Pancreas (tissue), 10 donors: ENCODE measurements at regions not wholly inside any gene's neighbourhood (a gene's known extent, or its start where the extent isn't known, plus 50 kb on each side); places are given as distances from the start of the nearest gene placed in this dataset.
A peak's percentile ranks its signal among the peaks of the same experiment; 100 is the strongest.
"Not testable (repeated sequence)": the region's sequence is repeated elsewhere in the genome, so short reads cannot be mapped to it uniquely, and the experiment has no call there.

ENCODE experiments used
- ATAC-seq, 4 donors: fragments of 200-7000 bp; cut with Tn5 transposase; one replicate each; pipeline versions ENCODE4 v1.8.0 to v1.9.1; 2020; ENCODE audit warnings: mild to moderate bottlenecking in 4 of 4, moderate library complexity in 4 of 4
- DNase-seq, 6 donors: peaks; one replicate each; pipeline ENCODE4 v3.0.0-alpha.2; 2020
- FAIRE-seq: peaks from 2 replicates; lab custom pipeline; 2012; peaks lifted over from hg19 to GRCh38; lab: Jason Lieb, UNC
- H3K27ac ChIP-seq, 4 donors: fragments of 200-600 bp; sonication (generic); 1 replicate in 3 of 4; 2 replicates in 1 of 4; pipeline versions ENCODE4 v1.5.0 to v1.8.0; 2020
- H3K27me3 ChIP-seq, 4 donors: fragments of 200-600 bp; one replicate each; pipeline ENCODE4 v1.8.0; 2021
- H3K36me3 ChIP-seq, 3 donors: fragments of 200-600 bp; sonication (generic) in 1 of 3; one replicate each; pipeline versions ENCODE4 v1.5.0 to v1.8.0; 2020 to 2021
- H3K4me1 ChIP-seq, 3 donors: fragments of 200-600 bp; one replicate each; pipeline ENCODE4 v1.8.0; 2021
- H3K4me3 ChIP-seq, 4 donors: fragments of 200-600 bp; sonication (generic) in 2 of 4; one replicate each; pipeline versions ENCODE4 v1.5.0 to v1.8.0; 2020 to 2021
- H3K9me3 ChIP-seq, 4 donors: fragments of 200-600 bp; one replicate each; pipeline ENCODE4 v1.8.0; 2021
- CTCF ChIP-seq, 4 donors: fragments of 200-600 bp; sonication (generic) in 3 of 4; IDR thresholded peaks; one replicate each; pipeline versions ENCODE4 v1.5.0 to v1.8.0; 2021; ENCODE audit warnings: antibody characterized with exemption in 4 of 4
- WGBS, 2 donors: extraction: QIAGEN DNeasy Blood & Tissue Kit; methylation state at CpG; one replicate each; pipeline ENCODE4 v1.1.7; 2013; 5-methylcytosine and 5-hydroxymethylcytosine counted together
- intact Hi-C, 3 donors: fragments of 100-400 bp; cut with DNase I; formaldehyde crosslinking; loops; one replicate each; pipeline versions ENCODE4 v1.11.1 to v1.14.2; 2022
- donor health status: healthy with polysubstance abuse.
- donor health status: DM: no; HTN: no; CAD: no; lungs with moderate emphysema.
- donor health status: DM: no; HTN: no; CAD: no.
- donor health status: control.
- donor health status: control.
- donor health status: Bipolar disorder and iron deficiency.
- donor health status: DM: yes; HTN: yes; CAD: no.
- donor health status: DM: no; HTN: no; CAD: no.
- donor health status: DM: no; HTN: no; CAD: no.
- donor health status: DM: yes; HTN: yes; CAD: no.

DNA sequence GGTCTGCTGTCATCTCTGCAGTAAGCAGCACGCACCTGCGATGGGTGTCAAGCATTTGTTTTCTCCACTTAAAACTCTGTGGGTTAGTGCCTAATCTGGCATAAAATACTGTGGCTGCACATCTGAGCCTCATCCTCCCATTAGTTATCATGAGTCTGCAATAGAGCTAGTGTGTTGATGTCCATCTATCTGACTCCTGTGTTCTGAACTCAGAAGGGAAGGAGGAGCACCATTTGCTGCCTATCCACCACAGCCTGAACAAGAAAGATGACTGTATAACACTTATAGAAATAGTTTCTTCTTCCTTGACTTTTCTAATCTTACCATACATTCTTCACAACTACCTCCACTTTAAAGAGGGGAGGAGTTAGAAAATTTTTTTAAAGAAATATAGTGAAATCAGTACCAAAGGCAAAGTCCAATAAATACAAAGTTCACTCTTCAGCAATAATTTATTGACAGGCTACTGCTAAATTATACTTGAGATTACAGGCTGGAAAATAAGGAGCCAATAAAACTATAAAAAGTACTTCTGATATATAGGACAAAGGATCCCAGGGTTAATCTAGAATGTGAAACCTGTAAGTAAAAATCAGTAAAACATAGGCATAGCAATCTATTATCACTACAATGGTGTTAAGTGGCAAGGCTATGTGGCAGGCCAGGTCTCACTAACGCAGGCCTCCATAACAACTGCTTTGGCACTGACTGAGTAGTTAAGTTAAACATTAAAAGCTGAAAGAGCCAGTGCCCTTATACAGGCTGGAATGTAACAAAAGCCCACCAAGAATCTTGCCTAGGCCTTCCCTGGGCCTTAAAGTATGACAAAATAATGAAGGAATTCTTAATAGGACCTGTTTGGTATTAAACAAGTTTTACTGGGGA, 70.2 kb downstream of the LGALS9C start:
- H3K4me3 ChIP-seq, H3K36me3 ChIP-seq, H3K9me3 ChIP-seq, H3K4me1 ChIP-seq, DNase-seq, H3K27me3 ChIP-seq, intact Hi-C loops, H3K27ac ChIP-seq: not testable (repeated sequence)
- 68 to 100% methylated on average over 2 to 3 of the region's 3 CpGs for WGBS, 2 donors
- ATAC-seq (peak in 3 of 4 donors; percentile 70 to 84 (median 79)), FAIRE-seq (peak; percentile 87)

DNA sequence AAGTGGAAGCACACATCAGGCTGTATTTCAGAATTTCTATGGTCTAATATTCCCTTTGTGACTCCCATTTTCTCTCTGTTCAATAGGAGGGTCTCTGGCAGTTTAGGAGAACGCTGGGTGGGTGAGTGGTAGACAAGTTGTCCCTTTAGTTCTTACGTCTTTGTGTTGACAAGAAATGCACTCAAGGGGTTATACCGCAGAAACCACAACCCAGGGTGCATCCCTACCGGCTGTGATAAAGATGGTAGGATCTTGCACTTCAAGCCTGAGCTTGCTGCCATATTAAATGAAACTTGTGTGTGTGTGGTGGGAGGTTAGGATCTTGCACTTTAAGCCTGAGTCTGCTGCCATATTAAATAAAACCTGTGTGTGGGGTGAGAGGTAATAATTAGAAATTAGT, 80.5 kb downstream of the LGALS9C start:
- H3K36me3 ChIP-seq, H3K27ac ChIP-seq, H3K4me3 ChIP-seq, FAIRE-seq, H3K4me1 ChIP-seq, H3K9me3 ChIP-seq, intact Hi-C loops, ATAC-seq, DNase-seq, H3K27me3 ChIP-seq: not testable (repeated sequence)
- WGBS, 2 donors = 91 to 93% methylated on average over 4 of the region's 4 CpGs

- WGBS, 2 donors = 65 to 68% methylated on average over 9 to 14 of the region's 16 CpGs
- H3K9me3 ChIP-seq, FAIRE-seq, H3K4me3 ChIP-seq, intact Hi-C loops, H3K36me3 ChIP-seq, H3K4me1 ChIP-seq, H3K27ac ChIP-seq, H3K27me3 ChIP-seq: not testable (repeated sequence)
- DNase-seq (peak in 1 of 6 donors; percentile 14), ATAC-seq (peak; percentile 68 to 77 (median 72))
Observed at GRCh38 chr17:18563381-18564098, 80.7 kb downstream of the TBC1D28 start.

DNA sequence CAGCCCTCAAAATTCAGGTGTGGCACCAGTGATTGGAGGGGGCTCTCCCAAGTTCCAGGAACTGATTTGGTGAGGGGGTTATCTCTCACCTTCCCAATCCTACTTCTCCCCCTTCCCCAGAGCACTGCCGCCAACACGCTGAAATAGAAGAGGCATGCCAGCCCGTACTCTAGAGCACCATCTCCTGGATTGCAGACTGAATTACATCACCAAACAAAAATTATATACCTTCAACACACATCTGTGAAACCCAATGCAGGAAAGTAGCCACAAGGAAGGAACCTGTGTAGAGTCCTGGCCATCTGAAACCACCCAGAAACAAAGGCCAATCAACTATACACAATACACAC, 80.1 kb downstream of the TBC1D28 start:
- FAIRE-seq, H3K4me3 ChIP-seq, H3K4me1 ChIP-seq, intact Hi-C loops, H3K27ac ChIP-seq, H3K9me3 ChIP-seq, H3K27me3 ChIP-seq, H3K36me3 ChIP-seq: not testable (repeated sequence)
- DNase-seq = peak in 1 of 6 donors; percentile 41
- 9% methylated on average over 3 of the region's 3 CpGs for WGBS, 2 donors
- peak; percentile 85 to 93 (median 91) for ATAC-seq
- peak in 3 of 4 donors; percentile 18 to 32 (median 27) for TF ChIP-seq CTCF (IDR thresholded peaks at IDR 0.05)

DNA sequence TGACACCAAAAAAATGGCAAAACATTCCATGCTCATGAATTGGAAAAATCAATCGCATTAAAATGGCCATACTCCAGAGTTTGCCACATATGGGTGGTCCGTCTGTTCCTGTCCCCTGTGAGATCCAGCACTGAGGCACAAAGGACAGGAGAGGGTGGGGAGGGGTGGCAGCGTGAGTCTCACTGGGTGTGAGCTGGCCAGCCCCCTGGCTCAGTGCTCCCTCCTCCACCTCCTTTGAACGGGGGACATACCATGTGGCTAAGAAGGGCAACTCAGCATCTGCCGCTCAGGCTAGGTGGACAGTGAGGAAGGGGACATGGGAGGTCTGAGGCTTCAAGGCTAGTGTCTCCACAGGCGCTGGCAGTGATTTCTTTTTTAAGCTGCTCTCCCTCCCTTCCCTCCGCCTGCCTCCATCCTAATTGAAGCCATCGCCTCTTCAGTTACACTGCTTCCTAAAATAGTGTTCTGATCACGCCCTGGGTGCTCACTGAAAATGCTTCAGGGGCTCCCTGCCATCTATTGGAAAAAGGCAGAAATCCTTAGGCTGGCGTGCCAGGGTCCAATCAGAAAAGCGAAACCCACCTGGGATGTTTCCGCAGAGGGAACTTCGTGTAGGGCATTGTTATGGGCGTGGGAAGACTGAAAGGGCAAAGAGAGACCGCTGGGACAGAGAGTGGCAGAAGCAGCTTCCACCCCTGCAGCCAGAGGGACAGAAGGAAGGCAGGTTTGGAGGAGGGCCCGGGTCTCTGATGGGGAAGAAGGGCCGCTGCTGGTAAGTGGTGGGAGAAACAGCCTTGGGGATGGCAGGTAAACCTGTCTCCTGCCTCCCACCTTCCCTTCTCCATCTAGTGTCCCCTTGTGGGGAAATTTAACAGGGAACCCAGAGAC, 75.8 kb downstream of the TBC1D28 start:
- WGBS, 2 donors = 78 to 83% methylated on average over 13 to 15 of the region's 17 CpGs
- H3K27me3 ChIP-seq, H3K9me3 ChIP-seq, H3K27ac ChIP-seq, H3K4me3 ChIP-seq, H3K4me1 ChIP-seq, ATAC-seq, H3K36me3 ChIP-seq, intact Hi-C loops, DNase-seq, FAIRE-seq: not testable (repeated sequence)

GRCh38 chr17:18569489-18569913, 74.7 kb downstream of the TBC1D28 start:
- FAIRE-seq, H3K36me3 ChIP-seq, H3K4me1 ChIP-seq, intact Hi-C loops, H3K27ac ChIP-seq, H3K9me3 ChIP-seq, H3K27me3 ChIP-seq: not testable (repeated sequence)
- 3 to 7% methylated on average over 5 of the region's 8 CpGs for WGBS, 2 donors
- ATAC-seq (peak; percentile 96 to 99 (median 98)), DNase-seq (peak in 1 of 6 donors; percentile 9)
- peak overlapping the region in 1 of 4 donors; percentile 18 for H3K4me3 ChIP-seq

- H3K4me1 ChIP-seq, H3K36me3 ChIP-seq, ATAC-seq, intact Hi-C loops, H3K27ac ChIP-seq, H3K4me3 ChIP-seq, H3K27me3 ChIP-seq, DNase-seq, H3K9me3 ChIP-seq, FAIRE-seq: not testable (repeated sequence)
- 93 to 97% methylated on average over 12 to 17 of the region's 23 CpGs for WGBS, 2 donors
Observed at GRCh38 chr17:18572536-18572935, 71.7 kb downstream of the TBC1D28 start.

- H3K27ac ChIP-seq, FAIRE-seq, H3K4me1 ChIP-seq, H3K4me3 ChIP-seq, H3K36me3 ChIP-seq, intact Hi-C loops, DNase-seq, H3K27me3 ChIP-seq, ATAC-seq, H3K9me3 ChIP-seq: not testable (repeated sequence)
- WGBS, 2 donors = 51 to 77% methylated on average over 2 of the region's 2 CpGs
Observed at GRCh38 chr17:18574137-18574536, 70.1 kb downstream of the TBC1D28 start.
